Prostate gland (tissue), 2 donors: ENCODE measurements at regions not wholly inside any gene's neighbourhood (a gene's known extent, or its start where the extent isn't known, plus 50 kb on each side); places are given as distances from the start of the nearest gene placed in this dataset.

Experiments used
- DNase-seq: peaks from one replicate; pipeline ENCODE4 v3.0.0-alpha.2; 2019; ENCODE audit warnings: low spot score
- H3K27ac ChIP-seq, 2 donors: fragments of 200-600 bp; sonication (generic); 2 replicates each; pipeline ENCODE4 v1.5.1; 2017 to 2019
- H3K27me3 ChIP-seq: fragments of 200-600 bp; sonication (generic); replicated peaks from 2 replicates; pipeline ENCODE4 v1.5.1; 2019; ENCODE audit not compliant: insufficient read depth
- H3K36me3 ChIP-seq, 2 donors: fragments of 200-600 bp; sonication (generic); 1 replicate in 1 of 2; 2 replicates in 1 of 2; pipeline versions ENCODE4 v1.5.1 to v1.8.1; 2017 to 2019
- H3K4me1 ChIP-seq: fragments of 200-600 bp; sonication (generic); replicated peaks from 2 replicates; pipeline ENCODE4 v1.5.1; 2019
- H3K4me3 ChIP-seq, 2 donors: fragments of 200-600 bp; sonication (generic); 2 replicates each; pipeline ENCODE4 v1.5.1; 2017 to 2019
- H3K9me3 ChIP-seq: fragments of 200-600 bp; sonication (generic); 2 replicates; pipeline ENCODE4 v1.5.1; 2017
- POLR2A ChIP-seq: fragments of 450-650 bp; IDR thresholded peaks from one replicate; pipeline ENCODE4 v1.6.1; 2016; ENCODE audit warnings: antibody characterized with exemption, mild to moderate bottlenecking
- POLR2AphosphoS5 ChIP-seq: sonication (generic); formaldehyde crosslinking; IDR thresholded peaks from one replicate; pipeline ENCODE4 v1.6.1; 2017; ENCODE audit warnings: antibody characterized with exemption
- WGBS: methylation state at CpG from one replicate; pipeline ENCODE4 v1.1.5; 2018; 5-methylcytosine and 5-hydroxymethylcytosine counted together
- intact Hi-C: fragments of 100-400 bp; cut with DNase I; formaldehyde crosslinking; loops from one replicate; pipeline ENCODE4 v1.14.2; 2022
- TF ChIP-seq, protein P1 (sequence below), 4 experiments: fragments of 200-600 bp in 2 of 4; fragments of 450-650 bp in 2 of 4; sonication (generic) in 2 of 4; IDR thresholded peaks; 1 replicate in 3 of 4; 2 replicates in 1 of 4; pipeline ENCODE4 v1.5.1; 2016 to 2019; ENCODE audit warnings: antibody characterized with exemption in 4 of 4, mild to moderate bottlenecking in 2 of 4, moderate library complexity in 2 of 4

DNA sequence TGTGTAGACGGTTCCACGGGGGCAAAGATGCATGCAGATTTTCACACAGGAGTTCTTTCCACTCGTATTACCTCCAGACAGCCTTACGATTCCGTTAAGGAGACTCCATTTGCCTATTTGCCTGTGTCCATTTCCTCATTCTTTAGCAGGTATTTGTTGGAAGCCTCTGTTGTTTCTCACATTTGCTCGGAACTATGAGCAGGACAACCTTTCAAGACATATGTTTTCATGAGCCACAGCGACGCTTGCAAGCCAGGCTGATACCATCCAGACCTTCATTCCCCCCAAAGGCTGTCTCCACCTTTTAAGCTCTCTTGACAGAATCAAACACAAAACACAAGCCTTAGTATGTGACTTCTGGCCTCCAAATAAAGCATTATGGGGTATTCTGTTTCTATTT, 57.6 kb upstream of the NEDD9 start:
- Histone ChIP-seq H3K27ac (no peak overlapping the region), H3K9me3 (no peaks in the 10 kb centered on the region), H3K4me1 (no peaks in the 10 kb centered on the region), H3K27me3 (no peaks in the 10 kb centered on the region), H3K36me3 (no peaks in the 10 kb centered on the region), H3K4me3 (no peak overlapping the region)
- 91% methylated on average over 8 of the region's 8 CpGs for WGBS
- DNase-seq = no peak
- intact Hi-C loops = loop anchor here (5.0 kb wide), 1 partner anchor 72 kb away; no protein-coding TSS in a partner anchor
- TF ChIP-seq POLR2AphosphoS5 = no peak
- TF ChIP-seq, protein P1, sequence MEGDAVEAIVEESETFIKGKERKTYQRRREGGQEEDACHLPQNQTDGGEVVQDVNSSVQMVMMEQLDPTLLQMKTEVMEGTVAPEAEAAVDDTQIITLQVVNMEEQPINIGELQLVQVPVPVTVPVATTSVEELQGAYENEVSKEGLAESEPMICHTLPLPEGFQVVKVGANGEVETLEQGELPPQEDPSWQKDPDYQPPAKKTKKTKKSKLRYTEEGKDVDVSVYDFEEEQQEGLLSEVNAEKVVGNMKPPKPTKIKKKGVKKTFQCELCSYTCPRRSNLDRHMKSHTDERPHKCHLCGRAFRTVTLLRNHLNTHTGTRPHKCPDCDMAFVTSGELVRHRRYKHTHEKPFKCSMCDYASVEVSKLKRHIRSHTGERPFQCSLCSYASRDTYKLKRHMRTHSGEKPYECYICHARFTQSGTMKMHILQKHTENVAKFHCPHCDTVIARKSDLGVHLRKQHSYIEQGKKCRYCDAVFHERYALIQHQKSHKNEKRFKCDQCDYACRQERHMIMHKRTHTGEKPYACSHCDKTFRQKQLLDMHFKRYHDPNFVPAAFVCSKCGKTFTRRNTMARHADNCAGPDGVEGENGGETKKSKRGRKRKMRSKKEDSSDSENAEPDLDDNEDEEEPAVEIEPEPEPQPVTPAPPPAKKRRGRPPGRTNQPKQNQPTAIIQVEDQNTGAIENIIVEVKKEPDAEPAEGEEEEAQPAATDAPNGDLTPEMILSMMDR (IDR thresholded peaks at IDR 0.05) = no peak
- no peak for TF ChIP-seq POLR2A

DNA sequence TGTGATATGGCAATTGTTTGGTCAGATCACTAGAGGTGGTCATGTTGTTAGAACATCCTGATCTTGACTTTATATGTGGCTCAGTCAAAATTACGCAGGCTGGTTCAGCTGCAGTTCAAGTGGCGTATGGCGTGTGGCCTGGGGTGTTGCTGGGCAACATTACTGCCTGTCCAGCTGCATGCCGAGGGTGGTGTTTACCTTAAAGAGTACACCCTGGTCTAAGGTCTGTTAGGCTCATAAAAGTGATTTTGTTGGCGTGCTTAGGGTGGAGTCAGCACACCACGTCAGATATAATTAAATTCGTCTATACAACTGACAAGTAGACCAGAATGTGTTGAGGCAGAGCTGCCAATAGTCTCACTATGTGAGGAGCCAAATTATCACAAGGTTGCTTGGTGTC, 55.6 kb upstream of the NEDD9 start:
- no peaks in the 10 kb centered on the region for H3K27me3 ChIP-seq
- TF ChIP-seq, protein P1 (IDR thresholded peaks at IDR 0.05) = peak in 1 of 4 experiments; percentile 19
- TF ChIP-seq POLR2AphosphoS5 (peak; percentile 97), POLR2A (no peak)
- DNase-seq = peak; percentile 94
- intact Hi-C loops = no loop called here
- H3K4me3 ChIP-seq = no peak overlapping the region
- no peaks in the 10 kb centered on the region for H3K4me1 ChIP-seq
- H3K9me3 ChIP-seq = no peaks in the 10 kb centered on the region
- peak overlapping the region; percentile 90 to 91 for H3K27ac ChIP-seq
- no peaks in the 10 kb centered on the region for H3K36me3 ChIP-seq
- WGBS = 36% methylated on average over 7 of the region's 7 CpGs

DNA sequence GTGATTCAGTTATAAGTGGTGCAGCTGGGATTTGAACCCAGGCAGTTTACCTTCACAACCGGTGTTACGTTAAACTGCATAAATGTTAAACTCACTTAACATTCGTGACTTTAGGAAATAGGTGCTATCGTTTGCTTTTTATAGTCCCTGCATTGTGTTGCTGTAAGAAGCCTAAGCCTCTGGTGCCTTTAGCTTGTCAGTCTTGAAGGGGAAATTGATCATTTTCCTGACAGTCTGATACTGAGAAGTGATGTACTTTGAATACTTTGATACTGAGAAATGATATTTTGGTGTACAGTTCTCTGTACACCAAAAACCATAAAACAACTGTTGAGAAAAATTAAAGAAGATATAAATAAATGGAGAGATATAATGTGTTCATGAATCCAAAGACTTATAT, 52.5 kb upstream of the NEDD9 start:
- no peaks in the 10 kb centered on the region for H3K36me3 ChIP-seq
- H3K27ac ChIP-seq = no peak overlapping the region
- H3K9me3 ChIP-seq = no peaks in the 10 kb centered on the region
- TF ChIP-seq, protein P1 (IDR thresholded peaks at IDR 0.05) = no peak
- no peak for TF ChIP-seq POLR2A
- no peak for TF ChIP-seq POLR2AphosphoS5
- H3K4me1 ChIP-seq = no peaks in the 10 kb centered on the region
- WGBS = 85% methylated on average over 4 of the region's 4 CpGs
- intact Hi-C loops = no loop called here
- no peak overlapping the region for H3K4me3 ChIP-seq
- DNase-seq = no peak
- H3K27me3 ChIP-seq = no peaks in the 10 kb centered on the region

DNA sequence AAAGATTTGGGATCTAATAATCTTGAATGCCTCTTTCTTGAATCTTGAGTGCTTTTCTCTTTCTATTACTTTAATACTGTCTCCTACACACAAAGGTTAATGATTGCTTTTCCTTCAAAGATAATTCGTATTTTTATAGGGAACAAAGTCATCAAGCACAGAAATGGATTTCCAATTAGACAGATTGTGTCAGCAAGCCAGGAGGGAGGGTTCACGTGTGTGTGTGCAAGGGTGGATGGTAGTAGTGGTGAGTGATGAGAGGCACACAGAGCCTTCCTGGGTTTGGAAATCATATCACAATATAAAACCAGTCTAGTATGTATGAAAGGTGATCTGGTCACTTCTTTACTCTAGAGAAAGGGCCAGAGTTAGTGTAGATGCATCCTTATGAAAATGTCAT, 51.2 kb upstream of the NEDD9 start:
- TF ChIP-seq, protein P1 (IDR thresholded peaks at IDR 0.05) = no peak
- no peak for TF ChIP-seq POLR2AphosphoS5
- TF ChIP-seq POLR2A = no peak
- H3K27ac ChIP-seq = peak overlapping the region; percentile 9 to 27
- WGBS = 34% methylated on average over 2 of the region's 2 CpGs
- no peaks in the 10 kb centered on the region for H3K9me3 ChIP-seq
- DNase-seq = no peak
- H3K27me3 ChIP-seq = no peaks in the 10 kb centered on the region
- no peaks in the 10 kb centered on the region for H3K36me3 ChIP-seq
- intact Hi-C loops = no loop called here
- H3K4me1 ChIP-seq = no peaks in the 10 kb centered on the region
- H3K4me3 ChIP-seq = no peak overlapping the region

DNA sequence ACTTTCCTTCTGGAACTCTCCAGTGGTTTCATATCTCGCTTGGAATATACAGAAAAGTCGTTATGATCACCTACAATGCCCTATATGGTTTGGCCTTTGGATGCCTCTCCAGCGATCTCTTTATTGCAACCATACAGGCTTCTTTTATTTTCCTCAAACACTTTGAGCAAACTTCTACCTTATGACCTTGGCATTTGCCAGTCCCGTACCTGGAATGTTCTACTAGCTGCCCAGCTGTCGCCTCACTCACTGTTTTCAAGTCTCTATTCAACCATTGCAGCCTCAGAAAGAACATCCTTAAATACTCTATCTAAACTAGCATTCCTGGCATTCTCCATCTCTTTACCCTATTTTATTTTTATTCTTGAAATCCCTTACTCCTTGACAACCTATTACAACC, 50.4 kb upstream of the NEDD9 start:
- Histone ChIP-seq H3K4me1 (no peaks in the 10 kb centered on the region), H3K9me3 (no peaks in the 10 kb centered on the region), H3K27me3 (no peaks in the 10 kb centered on the region), H3K4me3 (no peak overlapping the region), H3K27ac (peak overlapping the region in 1 of 2 donors; percentile 27), H3K36me3 (no peaks in the 10 kb centered on the region)
- TF ChIP-seq POLR2AphosphoS5 (no peak), POLR2A (no peak)
- TF ChIP-seq, protein P1 (IDR thresholded peaks at IDR 0.05) = no peak
- no peak for DNase-seq
- WGBS = 96% methylated on average over 5 of the region's 5 CpGs
- intact Hi-C loops = no loop called here
